Small intestine (tissue), 7 donors: ENCODE measurements at regions not wholly inside any gene's neighbourhood (a gene's known extent, or its start where the extent isn't known, plus 50 kb on each side); places are given as distances from the start of the nearest gene placed in this dataset.
A peak's percentile ranks its signal among the peaks of the same experiment; 100 is the strongest.

Experiments used
- DNase-seq, 2 donors: peaks; one replicate each; pipeline versions ENCODE4 v3.0.0 to v3.0.0-alpha.2; 2013
- FAIRE-seq: peaks from 2 replicates; lab custom pipeline; 2012; peaks lifted over from hg19 to GRCh38; lab: Jason Lieb, UNC
- H3K27ac ChIP-seq, 3 donors: one replicate each; pipeline ENCODE4 v1.5.1; 2013; ENCODE audit warnings: low read length in 2 of 3, mild to moderate bottlenecking in 2 of 3, control low read depth in 1 of 3, inconsistent platforms in 1 of 3, low read depth in 1 of 3, moderate library complexity in 1 of 3
- H3K27me3 ChIP-seq, 3 donors: one replicate each; pipeline ENCODE4 v1.6.1; 2013; ENCODE audit warnings: low read length in 3 of 3, inconsistent platforms in 1 of 3; ENCODE audit not compliant: control insufficient read depth in 3 of 3, insufficient read depth in 3 of 3
- H3K36me3 ChIP-seq, 3 donors: one replicate each; pipeline ENCODE4 v1.6.1; 2013; ENCODE audit warnings: low read length in 3 of 3, inconsistent platforms in 1 of 3, low read depth in 1 of 3, mild to moderate bottlenecking in 1 of 3, moderate library complexity in 1 of 3; ENCODE audit not compliant: control insufficient read depth in 3 of 3, insufficient read depth in 2 of 3
- H3K4me1 ChIP-seq, 3 donors: one replicate each; pipeline ENCODE4 v1.6.1; 2013; ENCODE audit warnings: low read length in 2 of 3, inconsistent platforms in 1 of 3, low read depth in 1 of 3, mild to moderate bottlenecking in 1 of 3, moderate library complexity in 1 of 3; ENCODE audit not compliant: control insufficient read depth in 3 of 3, insufficient read depth in 2 of 3
- H3K4me3 ChIP-seq, 3 donors: one replicate each; pipeline ENCODE4 v1.5.1; 2013; ENCODE audit warnings: low read length in 3 of 3, control low read depth in 1 of 3, inconsistent platforms in 1 of 3, low read depth in 1 of 3, mild to moderate bottlenecking in 1 of 3, moderate library complexity in 1 of 3
- H3K9me3 ChIP-seq, 2 donors: one replicate each; pipeline ENCODE4 v1.6.1; 2013; ENCODE audit warnings: low read depth in 1 of 2, low read length in 1 of 2; ENCODE audit not compliant: control insufficient read depth in 2 of 2, insufficient read depth in 1 of 2
- WGBS, 3 donors: extraction: QIAGEN DNeasy Blood & Tissue Kit; methylation state at CpG; one replicate each; pipeline ENCODE4 v1.1.7; 2013; 5-methylcytosine and 5-hydroxymethylcytosine counted together
- donor health status: healthy with polysubstance abuse.
- donor health status: control.
- donor health status: control.
- donor health status: Bipolar disorder and iron deficiency.
- donor health status: healthy.

DNA sequence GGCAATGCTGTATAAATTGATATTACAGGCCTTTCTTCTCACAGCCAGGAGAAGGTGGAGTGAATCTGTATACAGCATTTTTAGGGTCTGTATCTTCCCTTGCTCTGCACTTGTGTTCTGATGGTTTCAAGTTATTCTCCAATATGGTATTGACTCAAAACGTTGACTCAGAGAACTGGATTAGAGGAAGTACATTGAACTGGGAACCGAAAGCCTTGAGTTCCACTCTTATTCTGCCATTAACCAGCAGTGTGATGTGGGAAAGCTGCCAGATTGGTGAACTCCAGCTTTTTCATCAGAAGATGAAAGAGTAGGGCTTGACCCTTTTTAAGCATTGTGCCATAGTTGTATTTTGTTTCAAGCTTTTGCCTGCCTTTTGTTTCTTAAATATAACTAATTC lies 167.7 kb downstream of the SPRY2 start:
- no peak for FAIRE-seq
- no peaks in the 10 kb centered on the region for H3K27me3 ChIP-seq
- no peaks in the 10 kb centered on the region for H3K4me1 ChIP-seq
- WGBS, 3 donors: 28 to 46% (median 28%) methylated on average over 2 of the region's 2 CpGs
- peak in 1 of 2 donors; percentile 5 for DNase-seq
- H3K4me3 ChIP-seq: no peak overlapping the region
- peaks cover 0 to 3% of the 10 kb centered on the region in 2 donors for H3K9me3 ChIP-seq
- H3K27ac ChIP-seq: no peak overlapping the region
- H3K36me3 ChIP-seq: no peaks in the 10 kb centered on the region

DNA sequence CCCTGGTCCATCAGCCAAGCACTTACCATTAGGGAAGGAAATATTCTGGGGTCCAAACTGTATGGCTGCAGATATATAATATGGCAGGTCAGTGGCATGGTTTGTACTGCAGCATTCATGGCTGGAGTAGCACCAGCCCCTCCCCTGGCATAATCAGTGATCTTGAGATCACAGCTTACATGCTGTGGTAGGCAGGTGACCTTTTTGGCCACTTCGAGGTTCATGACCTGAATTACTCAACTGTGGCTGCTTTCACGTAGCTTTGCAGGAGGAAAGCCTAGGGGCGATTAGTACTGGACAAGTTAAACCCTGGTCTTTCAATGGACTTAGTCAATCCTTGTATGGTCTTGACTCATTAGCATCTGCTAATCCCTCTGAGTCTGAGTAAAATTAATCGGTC lies 169.8 kb downstream of the SPRY2 start:
- H3K9me3 ChIP-seq: peaks cover 0 to 3% of the 10 kb centered on the region in 2 donors
- H3K4me1 ChIP-seq: no peaks in the 10 kb centered on the region
- no peaks in the 10 kb centered on the region for H3K36me3 ChIP-seq
- 86 to 90% (median 89%) methylated on average over 4 of the region's 4 CpGs for WGBS, 3 donors
- no peak overlapping the region for H3K4me3 ChIP-seq
- FAIRE-seq (no peak), DNase-seq (no peak)
- no peaks in the 10 kb centered on the region for H3K27me3 ChIP-seq
- H3K27ac ChIP-seq: no peak overlapping the region

DNA sequence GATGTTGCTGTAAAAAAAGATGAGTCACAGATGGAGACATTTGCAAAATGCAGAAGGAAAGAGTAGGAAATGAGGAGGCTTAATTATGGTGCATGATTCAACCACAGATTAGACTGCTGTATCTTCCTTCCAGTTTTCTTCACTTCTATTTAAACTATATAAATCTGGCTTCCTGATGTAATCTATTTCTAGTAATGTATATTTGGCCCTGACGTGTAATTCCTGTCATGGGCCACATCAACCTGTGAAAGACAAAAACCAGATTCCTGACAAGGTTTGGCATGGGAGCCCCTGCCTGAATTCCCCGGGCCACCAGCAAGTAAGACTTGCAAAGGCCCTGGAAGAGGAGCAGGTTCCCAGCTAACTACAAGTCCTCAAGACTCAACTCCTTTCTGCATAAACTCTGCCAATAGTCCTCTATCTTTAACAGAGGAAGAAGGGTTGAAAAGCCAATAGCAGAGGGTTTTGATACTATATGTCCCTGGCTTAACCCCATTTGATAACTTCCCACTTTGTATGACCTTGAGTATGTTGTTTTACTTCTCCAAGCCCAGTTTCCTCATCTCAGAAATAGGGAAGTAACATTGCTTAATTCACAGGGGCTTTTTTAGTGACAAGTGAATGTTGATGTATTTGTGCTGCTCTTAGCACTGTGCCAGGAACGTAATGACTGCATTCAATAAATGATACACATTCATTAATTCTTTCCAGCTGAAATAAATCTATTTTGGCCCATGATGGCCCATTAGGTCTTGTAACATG lies 172.7 kb downstream of the SPRY2 start:
- DNase-seq: no peak
- H3K4me3 ChIP-seq: no peak overlapping the region
- H3K36me3 ChIP-seq: no peaks in the 10 kb centered on the region
- no peak for FAIRE-seq
- peaks cover 0 to 9% (median 0%) of the 10 kb centered on the region in 3 donors for H3K4me1 ChIP-seq
- H3K27ac ChIP-seq: no peak overlapping the region
- H3K27me3 ChIP-seq: no peaks in the 10 kb centered on the region
- WGBS, 3 donors: 67 to 93% (median 89%) methylated on average over 3 of the region's 3 CpGs
- H3K9me3 ChIP-seq: no peaks in the 10 kb centered on the region

DNA sequence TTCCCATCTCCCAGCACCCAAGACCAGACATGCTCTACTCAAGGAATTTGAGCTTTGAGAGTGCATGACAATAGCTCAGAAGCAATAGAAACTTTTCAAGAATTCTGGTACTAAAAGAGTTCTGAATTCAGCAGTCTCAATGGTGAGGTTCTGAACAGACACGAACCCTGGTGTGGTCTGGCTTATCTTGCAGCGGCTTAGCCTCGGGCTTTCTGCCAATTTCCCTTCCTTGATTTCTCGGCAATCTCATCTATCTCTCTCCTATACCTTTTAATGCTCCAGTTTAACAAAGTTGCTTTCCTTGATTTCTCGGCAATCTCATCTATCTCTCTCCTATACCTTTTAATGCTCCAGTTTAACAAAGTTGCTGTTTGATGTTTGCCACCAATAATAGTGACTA lies 174.6 kb downstream of the SPRY2 start:
- Histone ChIP-seq H3K36me3 (no peaks in the 10 kb centered on the region), H3K9me3 (no peaks in the 10 kb centered on the region), H3K4me3 (no peak overlapping the region), H3K4me1 (peaks cover 0 to 11% (median 0%) of the 10 kb centered on the region in 3 donors), H3K27ac (no peak overlapping the region), H3K27me3 (no peaks in the 10 kb centered on the region)
- 13 to 55% (median 42%) methylated on average over 5 of the region's 5 CpGs for WGBS, 3 donors
- FAIRE-seq (no peak), DNase-seq (peak in 1 of 2 donors; percentile 17)

DNA sequence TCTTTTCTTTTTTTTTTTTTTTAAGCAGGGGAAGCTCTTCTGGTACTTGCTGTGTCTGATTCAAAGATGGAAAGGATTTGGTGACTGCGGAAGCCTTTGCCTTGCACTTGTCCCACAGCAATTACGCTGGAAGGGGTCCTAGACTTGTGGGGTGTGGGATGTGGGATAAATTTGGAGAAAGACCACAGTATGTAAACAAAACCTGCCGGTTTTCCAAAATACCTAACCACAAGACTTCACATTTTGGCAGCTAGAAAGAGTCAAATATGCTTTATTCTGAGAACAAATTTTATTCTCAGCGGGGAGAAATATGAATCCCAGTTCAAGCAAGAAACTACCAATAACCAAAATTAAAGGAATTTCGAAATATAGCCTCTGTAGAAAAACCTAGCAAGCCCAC lies 176.5 kb downstream of the SPRY2 start:
- Histone ChIP-seq H3K9me3 (no peaks in the 10 kb centered on the region), H3K4me3 (no peak overlapping the region), H3K27me3 (no peaks in the 10 kb centered on the region), H3K36me3 (no peaks in the 10 kb centered on the region), H3K4me1 (peaks cover 0 to 11% (median 0%) of the 10 kb centered on the region in 3 donors), H3K27ac (no peak overlapping the region)
- FAIRE-seq (no peak), DNase-seq (no peak)
- 76 to 84% (median 81%) methylated on average over 5 of the region's 5 CpGs for WGBS, 3 donors

DNA sequence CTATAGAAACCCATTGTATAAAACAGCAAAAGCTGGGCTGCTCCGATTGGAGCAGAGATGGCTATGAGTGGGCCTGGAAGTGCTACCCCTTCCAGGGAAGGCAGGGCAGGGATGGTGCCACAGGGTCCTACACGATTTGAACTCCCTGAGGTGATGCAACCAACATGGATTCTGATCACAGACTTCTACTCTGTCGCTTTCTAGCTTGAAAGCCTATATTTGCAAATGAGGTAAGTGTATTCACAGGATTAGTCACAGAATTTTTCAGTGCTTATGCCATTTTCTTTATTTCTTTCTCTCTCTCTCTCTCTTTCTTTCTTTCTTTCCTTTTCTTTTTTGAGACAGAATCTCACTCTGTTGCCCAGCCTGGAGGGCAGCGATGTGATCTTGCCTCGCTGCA lies 179.0 kb downstream of the SPRY2 start:
- FAIRE-seq (no peak), DNase-seq (no peak)
- Histone ChIP-seq H3K36me3 (no peaks in the 10 kb centered on the region), H3K4me1 (peaks cover 0 to 11% (median 0%) of the 10 kb centered on the region in 3 donors), H3K9me3 (no peaks in the 10 kb centered on the region), H3K4me3 (no peak overlapping the region), H3K27me3 (no peaks in the 10 kb centered on the region), H3K27ac (no peak overlapping the region)
- 91 to 93% (median 91%) methylated on average over 5 of the region's 5 CpGs for WGBS, 3 donors

DNA sequence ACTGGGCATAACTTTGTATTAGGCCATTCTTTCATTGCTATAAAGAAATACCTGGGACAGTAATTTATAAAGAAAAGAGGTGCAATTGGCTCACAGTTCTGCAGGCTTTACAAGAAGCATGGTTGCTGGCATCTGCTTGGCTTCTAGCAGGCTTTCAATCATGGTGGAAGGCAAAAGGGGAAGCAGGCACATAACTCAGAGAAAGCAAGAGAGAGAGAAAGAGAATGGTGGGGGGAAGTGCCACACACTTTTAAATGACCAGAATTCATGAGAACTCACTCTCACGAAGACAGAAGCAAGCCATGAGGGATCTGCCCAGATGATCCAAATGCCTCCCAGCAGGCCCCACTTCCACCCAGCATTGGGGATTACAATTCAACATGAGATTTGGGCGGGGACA lies 179.7 kb downstream of the SPRY2 start:
- no peak for FAIRE-seq
- H3K27me3 ChIP-seq: no peaks in the 10 kb centered on the region
- no peaks in the 10 kb centered on the region for H3K9me3 ChIP-seq
- H3K27ac ChIP-seq: no peak overlapping the region
- peaks cover 0 to 11% (median 0%) of the 10 kb centered on the region in 3 donors for H3K4me1 ChIP-seq
- no peak for DNase-seq
- WGBS, 3 donors: 81 to 92% (median 88%) methylated on average over 2 of the region's 2 CpGs
- H3K4me3 ChIP-seq: no peak overlapping the region
- no peaks in the 10 kb centered on the region for H3K36me3 ChIP-seq

DNA sequence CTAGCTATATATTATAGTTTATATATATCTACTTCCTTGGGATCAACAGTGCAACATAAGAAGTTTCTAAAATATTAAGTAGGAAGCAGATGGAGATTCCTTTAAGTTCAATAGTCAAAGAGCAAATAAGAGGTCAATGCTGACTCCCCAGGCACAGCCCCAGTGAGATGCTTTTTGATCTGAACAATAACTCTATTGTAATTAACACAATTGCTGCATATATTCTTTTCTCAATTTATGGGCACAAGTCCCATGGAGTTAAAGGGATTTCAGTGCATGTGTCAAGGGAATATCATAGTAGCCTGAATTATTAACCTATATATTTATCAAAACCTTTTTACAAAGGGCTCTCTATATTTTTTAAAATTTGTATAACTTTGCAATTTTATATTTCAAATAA lies 180.8 kb downstream of the SPRY2 start:
- Histone ChIP-seq H3K4me3 (no peak overlapping the region), H3K36me3 (no peaks in the 10 kb centered on the region), H3K9me3 (no peaks in the 10 kb centered on the region), H3K4me1 (peaks cover 0 to 11% (median 0%) of the 10 kb centered on the region in 3 donors), H3K27me3 (no peaks in the 10 kb centered on the region), H3K27ac (no peak overlapping the region)
- no peak for FAIRE-seq
- DNase-seq: no peak
